ENCODE measurements at regions not wholly inside any gene's neighbourhood (a gene's known extent, or its start where the extent isn't known, plus 50 kb on each side); places are given as distances from the start of the nearest gene placed in this dataset.
"Not testable (repeated sequence)": the region's sequence is repeated elsewhere in the genome, so short reads cannot be mapped to it uniquely, and the experiment has no call there.

- no peak for DNase-seq (ENCODE audit: low spot score)
Measured at GRCh38 chr4:162943263-162943662, 223.4 kb downstream of the NAF1 start.

DNA sequence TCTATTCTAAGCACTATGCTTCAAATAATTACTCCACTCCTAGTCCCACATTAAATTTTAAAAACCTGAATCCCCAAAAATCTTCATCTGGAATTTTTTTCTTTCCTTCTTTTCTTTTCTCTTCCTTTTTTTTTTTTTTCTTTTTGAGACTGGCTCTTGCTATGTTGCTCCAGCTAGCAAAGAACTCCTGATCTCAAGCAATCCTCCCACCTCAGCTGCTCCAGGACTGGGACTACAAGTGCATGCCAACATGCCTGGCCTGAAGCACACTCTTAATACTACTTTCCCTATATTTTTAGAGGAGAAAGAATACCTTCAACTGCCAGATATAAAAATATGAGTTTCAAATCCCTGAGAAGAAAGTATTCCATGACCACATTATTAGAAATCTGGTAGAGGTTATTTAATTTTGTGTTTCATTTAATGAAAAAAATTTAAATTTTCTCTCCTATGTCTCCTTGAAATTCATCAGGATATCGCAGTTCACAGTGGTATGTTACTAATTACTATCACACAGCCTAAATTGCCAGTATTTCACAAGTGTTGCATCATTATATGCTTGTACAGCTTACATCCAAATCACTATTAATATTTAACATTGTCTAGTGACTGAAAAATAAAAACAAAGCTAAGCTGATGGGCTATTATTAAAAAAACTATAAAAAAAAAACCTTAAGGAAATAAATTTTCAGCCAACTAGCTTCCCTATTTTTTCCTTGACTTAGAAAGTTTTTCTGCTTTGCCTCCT lies 227.8 kb downstream of the NAF1 start:
- no peak for DNase-seq (ENCODE audit: low spot score)

DNA sequence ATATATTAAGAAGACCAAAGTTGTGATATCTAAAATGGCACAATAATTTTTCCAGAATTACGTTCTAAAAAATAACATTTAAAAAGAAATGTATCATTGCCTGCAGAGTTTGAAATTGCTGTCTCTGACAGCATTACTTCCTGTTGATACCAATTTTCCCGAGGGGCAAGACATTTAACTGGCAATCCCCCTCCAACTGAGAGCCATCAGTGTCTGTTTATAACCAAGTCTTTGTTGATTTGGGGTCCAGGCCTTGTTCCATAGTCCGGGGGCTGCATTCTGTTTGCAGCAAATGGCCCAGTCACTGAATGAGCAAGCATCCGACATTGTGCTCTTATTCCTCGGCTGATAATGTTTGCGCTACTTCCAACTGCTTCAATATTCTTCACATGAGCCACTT lies 231.5 kb downstream of the NAF1 start:
- no peak for DNase-seq (ENCODE audit: low spot score)

GRCh38 chr4:162931286-162931685 lies 235.4 kb downstream of the NAF1 start:
- DNase-seq (ENCODE audit: low spot score): no peak

GRCh38 chr4:162921178-162921785 lies 245.4 kb downstream of the NAF1 start:
- no peak for DNase-seq (ENCODE audit: low spot score)

DNA sequence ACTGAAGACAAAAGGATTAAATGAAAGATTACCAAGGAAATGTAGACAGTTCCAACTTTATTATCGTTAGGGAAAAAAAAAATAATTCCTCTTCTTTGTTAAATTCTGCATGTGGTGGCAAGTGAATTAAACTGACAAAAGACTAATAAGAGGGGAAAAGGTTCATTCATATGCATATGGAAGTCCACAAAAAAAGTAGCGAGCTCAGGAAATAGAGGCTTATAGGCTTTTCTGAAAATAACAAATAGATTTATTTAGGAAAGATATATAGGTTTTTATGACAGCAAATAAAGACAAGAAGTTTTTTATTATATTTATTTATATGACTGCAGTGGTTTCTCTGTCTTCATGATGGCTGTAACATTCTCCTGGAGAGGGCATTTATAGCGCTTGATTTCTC lies 246.0 kb downstream of the NAF1 start:
- DNase-seq (ENCODE audit: low spot score): no peak

DNA sequence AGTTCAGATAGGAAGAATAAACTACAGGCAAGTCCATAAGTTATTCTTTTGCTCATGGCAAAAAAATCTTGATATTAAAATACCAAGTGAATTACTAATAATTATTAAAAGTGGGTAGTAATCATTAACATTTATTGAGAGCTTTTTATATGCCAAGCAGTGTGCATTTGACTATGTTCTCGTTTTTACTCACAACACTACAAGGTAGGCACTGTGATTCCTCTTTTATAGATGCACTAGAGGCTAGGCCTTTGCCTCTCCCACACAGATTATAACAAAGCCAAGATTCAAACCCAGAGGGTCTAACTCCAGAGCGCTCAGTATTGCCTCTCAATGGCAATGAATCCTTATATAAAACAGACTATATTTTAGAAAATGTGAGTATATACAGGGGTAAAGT lies 254.2 kb downstream of the NAF1 start:
- no peak for DNase-seq (ENCODE audit: low spot score)

- DNase-seq (ENCODE audit: low spot score): no peak
Measured at GRCh38 chr4:162911349-162911748, 255.3 kb downstream of the NAF1 start.

DNA sequence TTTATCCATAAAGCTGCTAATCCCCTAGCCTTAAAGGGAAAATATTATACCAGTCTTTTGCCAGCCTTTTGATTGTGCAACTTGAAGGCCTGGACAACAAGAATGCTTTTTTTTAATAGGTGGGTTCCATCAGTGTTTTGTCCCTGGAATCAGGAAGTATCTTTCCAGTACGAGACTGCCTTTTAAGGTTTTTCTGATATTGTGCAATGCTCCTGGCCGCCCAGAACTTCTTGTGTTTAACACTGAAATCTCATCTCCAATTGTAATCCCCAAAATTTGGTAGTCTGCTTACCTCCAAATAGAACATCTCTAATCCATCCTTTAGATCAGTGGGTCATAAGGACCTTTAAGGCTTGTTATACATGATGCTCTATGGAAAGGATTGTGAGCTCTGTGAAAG lies 256.7 kb downstream of the NAF1 start:
- peak; percentile 29 for DNase-seq (ENCODE audit: low spot score)

DNA sequence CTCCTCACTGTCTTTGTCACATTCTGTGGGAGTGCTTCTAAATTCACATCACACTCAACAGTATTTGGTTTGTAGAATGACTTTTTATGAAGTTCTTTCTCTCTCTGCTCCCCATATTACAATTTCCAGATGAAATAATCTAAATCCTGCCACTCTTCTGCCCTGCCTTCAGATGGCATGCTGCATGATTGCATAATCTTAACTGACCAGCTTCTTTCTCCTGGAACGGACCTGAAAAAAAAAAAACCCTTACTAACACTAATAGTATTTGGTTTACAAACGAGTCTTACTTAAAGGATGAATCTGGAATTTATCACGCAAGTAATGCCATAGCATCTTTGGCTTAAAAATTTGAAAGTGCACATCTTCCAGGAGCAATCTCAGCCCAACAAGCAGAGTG lies 272.3 kb downstream of the NAF1 start:
- DNase-seq (ENCODE audit: low spot score): no peak

- peak; percentile 53 for DNase-seq (ENCODE audit: low spot score)
Measured at GRCh38 chr4:162891788-162892707, 274.6 kb downstream of the NAF1 start.

- DNase-seq (ENCODE audit: low spot score): no peak
Measured at GRCh38 chr4:162878096-162878495, 288.6 kb downstream of the NAF1 start.

- no peak for DNase-seq (ENCODE audit: low spot score)
Measured at GRCh38 chr4:162874748-162875147, 291.9 kb downstream of the NAF1 start.

DNA sequence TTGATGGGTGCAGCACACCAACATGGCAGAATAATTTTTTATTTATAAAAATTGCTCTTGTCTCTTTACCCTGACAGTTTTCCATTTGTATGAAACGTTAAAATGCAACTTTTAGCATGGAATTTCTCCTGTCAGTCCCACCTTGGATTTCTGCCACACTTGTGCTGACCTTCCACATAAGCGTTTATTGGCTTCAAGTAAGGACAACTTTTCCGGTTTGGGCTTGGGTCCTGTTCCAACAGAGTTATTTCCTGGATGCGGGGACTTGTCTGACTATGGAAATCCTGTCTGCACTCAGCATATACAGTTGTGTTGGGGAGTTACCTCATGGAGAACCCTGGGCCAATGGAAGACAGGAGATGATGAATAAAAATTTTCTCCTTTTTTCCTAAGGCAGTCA lies 294.7 kb downstream of the NAF1 start:
- no peak for DNase-seq (ENCODE audit: low spot score)

DNA sequence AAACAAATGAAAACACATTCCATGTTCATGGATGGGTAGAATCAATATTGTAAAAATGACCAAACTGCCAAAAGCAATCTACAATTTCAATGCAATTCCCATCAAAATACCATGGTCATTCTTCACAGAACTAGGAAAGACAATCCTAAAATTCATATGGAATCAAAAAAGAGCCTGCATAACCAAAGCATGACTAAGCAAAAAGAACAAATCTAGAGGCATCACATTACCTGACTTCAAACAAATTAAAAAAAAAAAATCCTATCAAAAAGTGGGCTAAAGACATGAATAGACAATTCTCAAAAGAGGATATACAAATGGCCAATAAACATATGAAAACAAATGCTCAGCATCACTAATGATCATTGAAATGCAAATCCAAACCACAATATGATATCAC lies 297.5 kb downstream of the NAF1 start:
- no peak for DNase-seq (ENCODE audit: low spot score)

GRCh38 chr4:162866565-162866964 lies 300.1 kb downstream of the NAF1 start:
- no peak for DNase-seq (ENCODE audit: low spot score)

DNA sequence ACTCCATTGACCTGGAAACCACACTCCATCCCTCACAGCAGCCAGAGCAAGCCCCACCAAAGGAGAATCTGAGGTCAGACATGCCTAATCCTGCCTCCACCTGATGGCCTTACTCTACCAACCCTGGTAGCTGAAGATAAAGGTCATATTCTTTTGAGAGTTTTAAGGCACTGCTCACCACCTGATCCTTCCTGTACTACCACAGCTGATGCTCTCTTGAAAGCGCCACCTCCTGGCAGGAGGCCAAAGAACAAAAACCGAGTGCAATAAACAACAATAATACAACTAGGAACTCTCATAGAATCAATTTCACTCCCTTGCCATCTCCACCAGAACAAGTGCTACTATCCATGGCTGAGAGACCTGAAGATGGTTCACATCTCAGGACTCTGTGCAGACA lies 301.6 kb downstream of the NAF1 start:
- DNase-seq (ENCODE audit: low spot score): peak; percentile 10

- DNase-seq (ENCODE audit: low spot score): no peak
Measured at GRCh38 chr4:162853788-162854187, 312.9 kb downstream of the NAF1 start.

GRCh38 chr4:162852642-162853041 lies 314.0 kb downstream of the NAF1 start:
- DNase-seq (ENCODE audit: low spot score): no peak

- not testable (repeated sequence) for DNase-seq (ENCODE audit: low spot score)
Measured at GRCh38 chr4:162851241-162851758, 315.4 kb downstream of the NAF1 start.

DNA sequence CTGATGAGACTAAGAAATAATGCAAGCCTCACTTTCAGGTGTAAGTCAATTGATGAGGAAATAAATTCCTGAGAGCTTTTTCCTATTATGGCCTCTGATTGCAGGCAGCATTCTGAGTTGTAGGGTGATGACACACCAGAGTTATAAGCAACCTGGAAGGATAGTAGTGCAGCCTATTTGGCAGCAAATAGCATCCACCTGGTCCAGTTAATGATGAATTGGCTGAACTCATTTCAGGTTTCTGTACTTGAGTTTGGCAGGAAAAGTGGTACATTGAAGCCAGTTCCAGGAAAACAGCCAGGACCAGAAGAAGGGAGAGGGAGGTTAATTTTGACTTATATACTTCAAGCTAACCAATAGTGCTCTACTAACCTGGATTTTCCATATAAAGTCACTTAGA lies 316.8 kb downstream of the NAF1 start:
- DNase-seq (ENCODE audit: low spot score): no peak

GRCh38 chr4:162847945-162848549 lies 318.6 kb downstream of the NAF1 start:
- no peak for DNase-seq (ENCODE audit: low spot score)

Data from H4 (cell line).